HG03432 (cell line): ENCODE measurements at regions not wholly inside any gene's neighbourhood (a gene's known extent, or its start where the extent isn't known, plus 50 kb on each side); places are given as distances from the start of the nearest gene placed in this dataset.
"Not testable (repeated sequence)": the region's sequence is repeated elsewhere in the genome, so short reads cannot be mapped to it uniquely, and the experiment has no call there.

Source experiments
- ATAC-seq: cut with Tn5 transposase; IDR thresholded peaks from one replicate; pipeline ENCODE4 v1.9.1; 2021; ENCODE audit warnings: mild to moderate bottlenecking, moderate library complexity; ENCODE audit not compliant: unreplicated experiment

- no peak for ATAC-seq
Observed at GRCh38 chr3:159038405-159038804, 236.6 kb downstream of the MFSD1 start.

GRCh38 chr3:159039286-159039685 is 237.4 kb downstream of the MFSD1 start:
- ATAC-seq: no peak

GRCh38 chr3:159045279-159045885 is 243.5 kb downstream of the MFSD1 start:
- no peak for ATAC-seq

- no peak for ATAC-seq
Observed at GRCh38 chr3:159047361-159047760, 245.5 kb downstream of the MFSD1 start.

- ATAC-seq: not testable (repeated sequence)
Observed at GRCh38 chr3:159052494-159052893, 250.6 kb downstream of the MFSD1 start.

- ATAC-seq: no peak
Observed at GRCh38 chr3:159057621-159058020, 255.8 kb downstream of the MFSD1 start.

- ATAC-seq: no peak
Observed at GRCh38 chr3:159058859-159059258, 257.0 kb downstream of the MFSD1 start.

- no peak for ATAC-seq
Observed at GRCh38 chr3:159059395-159059794, 257.5 kb downstream of the MFSD1 start.

- no peak for ATAC-seq
Observed at GRCh38 chr3:159062734-159063410, 261.0 kb downstream of the MFSD1 start.

- ATAC-seq: no peak
Observed at GRCh38 chr3:159069091-159069490, 267.2 kb downstream of the MFSD1 start, which contains the start of gene IQCJ. Gene IQCJ (plus strand): TSS chr3:159069319.

GRCh38 chr3:159069866-159070425 is 268.1 kb downstream of the MFSD1 start:
- ATAC-seq: no peak

GRCh38 chr3:159074756-159075701 is 273.2 kb downstream of the MFSD1 start:
- ATAC-seq: no peak

- ATAC-seq: no peak
Observed at GRCh38 chr3:159077860-159078259, 276.0 kb downstream of the MFSD1 start.

GRCh38 chr3:159080256-159080655 is 278.4 kb downstream of the MFSD1 start:
- ATAC-seq: no peak

- no peak for ATAC-seq
Observed at GRCh38 chr3:159080821-159081220, 279.0 kb downstream of the MFSD1 start.

GRCh38 chr3:159082519-159082918 is 280.7 kb downstream of the MFSD1 start:
- no peak for ATAC-seq

GRCh38 chr3:159091936-159092335 is 290.1 kb downstream of the MFSD1 start:
- ATAC-seq: no peak

GRCh38 chr3:159102001-159102400 is 300.1 kb downstream of the MFSD1 start:
- ATAC-seq: no peak

- no peak for ATAC-seq
Observed at GRCh38 chr3:159112724-159113123, 310.9 kb downstream of the MFSD1 start.

GRCh38 chr3:159113221-159113875 is 311.5 kb downstream of the MFSD1 start:
- ATAC-seq: no peak

GRCh38 chr3:159114582-159114981 is 312.7 kb downstream of the MFSD1 start:
- no peak for ATAC-seq
